GM23338 (cell line): ENCODE measurements at regions not wholly inside any gene's neighbourhood (a gene's known extent, or its start where the extent isn't known, plus 50 kb on each side); places are given as distances from the start of the nearest gene placed in this dataset.
A peak's percentile ranks its signal among the peaks of the same experiment; 100 is the strongest.

Source experiments
- ATAC-seq: fragments of 200-7000 bp; cut with Tn5 transposase; 3 replicates; pipeline ENCODE4 v1.9.1; 2020
- DNase-seq: peaks from one replicate; pipeline ENCODE4 v3.0.0-alpha.2; 2015; ENCODE audit warnings: low spot score
- H2AFZ ChIP-seq: fragments of 200-600 bp; sonication (generic); 2 replicates; pipeline ENCODE4 v1.8.0; 2016; ENCODE audit warnings: antibody characterized with exemption, mild to moderate bottlenecking, moderate library complexity
- H3F3A ChIP-seq: fragments of 200-600 bp; sonication (generic); replicated peaks from 2 replicates; pipeline ENCODE4 v1.8.0; 2017; ENCODE audit warnings: antibody characterized with exemption, mixed run types, low read depth
- H3K27ac ChIP-seq: fragments of 200-600 bp; sonication (generic); 2 replicates; pipeline ENCODE4 v1.6.1; 2016; ENCODE audit warnings: low read depth
- H3K27me3 ChIP-seq: fragments of 200-600 bp; sonication (generic); 2 replicates; pipeline ENCODE4 v1.8.0; 2016; ENCODE audit warnings: mild to moderate bottlenecking, mixed run types, moderate library complexity; ENCODE audit not compliant: insufficient read depth
- H3K36me3 ChIP-seq: fragments of 200-600 bp; sonication (generic); 2 replicates; pipeline ENCODE4 v1.8.0; 2016; ENCODE audit warnings: mild to moderate bottlenecking; ENCODE audit not compliant: insufficient read depth
- H3K4me1 ChIP-seq: fragments of 200-600 bp; sonication (generic); 2 replicates; pipeline ENCODE4 v1.8.0; 2016; ENCODE audit warnings: mild to moderate bottlenecking, moderate library complexity; ENCODE audit not compliant: insufficient read depth
- H3K4me2 ChIP-seq: fragments of 200-600 bp; sonication (generic); 2 replicates; pipeline ENCODE4 v1.7.1; 2017; ENCODE audit warnings: mixed run types
- H3K4me3 ChIP-seq: fragments of 200-600 bp; sonication (generic); 2 replicates; pipeline ENCODE4 v1.6.1; 2016; ENCODE audit warnings: mixed run types
- H3K79me2 ChIP-seq: fragments of 200-600 bp; sonication (generic); replicated peaks from 2 replicates; pipeline ENCODE4 v1.8.0; 2017; ENCODE audit warnings: mild to moderate bottlenecking; ENCODE audit not compliant: insufficient read depth
- H3K9me2 ChIP-seq: fragments of 200-600 bp; sonication (generic); 2 replicates; pipeline ENCODE4 v1.8.0; 2017; ENCODE audit not compliant: insufficient read depth
- H4K20me1 ChIP-seq: fragments of 200-600 bp; sonication (generic); replicated peaks from 2 replicates; pipeline ENCODE4 v1.8.0; 2017; ENCODE audit warnings: mild to moderate bottlenecking; ENCODE audit not compliant: insufficient read depth
- H3K27ac Mint-ChIP-seq: 2 replicates; pipeline ENCODE4 v1.8.0; 2020; ENCODE audit warnings: inconsistent platforms, mild to moderate bottlenecking, moderate library complexity, mixed read lengths
- H3K27me3 Mint-ChIP-seq: 3 replicates; pipeline ENCODE4 v1.8.0; 2022; ENCODE audit warnings: low read depth, mild to moderate bottlenecking, moderate library complexity, mixed read lengths, inconsistent platforms; ENCODE audit not compliant: insufficient read depth, poor library complexity
- H3K36me3 Mint-ChIP-seq: 3 replicates; pipeline ENCODE4 v1.8.0; 2021; ENCODE audit warnings: low read depth, mild to moderate bottlenecking, inconsistent platforms, moderate library complexity, mixed read lengths
- H3K4me1 Mint-ChIP-seq: 3 replicates; pipeline ENCODE4 v1.8.0; 2020; ENCODE audit warnings: mild to moderate bottlenecking, inconsistent platforms, mixed read lengths
- H3K4me3 Mint-ChIP-seq: 3 replicates; pipeline ENCODE4 v1.8.0; 2021; ENCODE audit warnings: moderate library complexity, mild to moderate bottlenecking, inconsistent platforms, mixed read lengths
- H3K9me3 Mint-ChIP-seq: 3 replicates; pipeline ENCODE4 v1.8.0; 2020; ENCODE audit warnings: moderate library complexity, mild to moderate bottlenecking, inconsistent platforms, mixed read lengths
- CREB1 ChIP-seq: fragments of 250-450 bp; sonication (Bioruptor Pico); IDR thresholded peaks from 2 replicates; pipeline ENCODE4 v1.5.0; 2020; ENCODE audit warnings: low read depth, mild to moderate bottlenecking, moderate library complexity
- CTCF ChIP-seq, 2 experiments: fragments of 200-600 bp in 1 of 2; sonication (generic) in 1 of 2; conservative IDR thresholded peaks; 2 replicates each; pipeline versions ENCODE4 v1.5.1 to v1.6.1; 2016 to 2017; ENCODE audit warnings: antibody characterized with exemption in 2 of 2, low read depth in 2 of 2, mild to moderate bottlenecking in 2 of 2, moderate library complexity in 1 of 2
- ETS1 ChIP-seq: IDR thresholded peaks from 2 replicates; pipeline ENCODE4 v1.6.1; 2016; ENCODE audit warnings: antibody characterized with exemption
- EZH2 ChIP-seq: fragments of 200-600 bp; sonication (generic); IDR thresholded peaks from one replicate; pipeline ENCODE4 v1.8.0; 2017; ENCODE audit warnings: antibody characterized with exemption, mild to moderate bottlenecking, low read depth; ENCODE audit not compliant: unreplicated experiment
- EZH2phosphoT487 ChIP-seq: fragments of 200-600 bp; sonication (generic); IDR thresholded peaks from one replicate; pipeline ENCODE4 v1.8.1; 2018; ENCODE audit warnings: antibody characterized with exemption; ENCODE audit not compliant: unreplicated experiment
- JUNB ChIP-seq: IDR thresholded peaks from one replicate; pipeline ENCODE4 v1.6.1; 2016; ENCODE audit warnings: antibody characterized with exemption; ENCODE audit not compliant: unreplicated experiment
- NANOG ChIP-seq: IDR thresholded peaks from 2 replicates; pipeline ENCODE4 v1.6.1; 2016; ENCODE audit warnings: antibody characterized with exemption, borderline replicate concordance
- POLR2AphosphoS5 ChIP-seq: IDR thresholded peaks from 2 replicates; pipeline ENCODE4 v1.6.1; 2016; ENCODE audit warnings: antibody characterized with exemption, low read depth
- REST ChIP-seq: IDR thresholded peaks from one replicate; pipeline ENCODE4 v1.6.1; 2018; ENCODE audit warnings: antibody characterized with exemption; ENCODE audit not compliant: unreplicated experiment
- STAT1 ChIP-seq: IDR thresholded peaks from one replicate; pipeline ENCODE4 v1.6.1; 2016; ENCODE audit warnings: antibody characterized with exemption; ENCODE audit not compliant: unreplicated experiment
- ZNF114 ChIP-seq: fragments of 250-450 bp; sonication (Bioruptor Pico); IDR thresholded peaks from 2 replicates; pipeline ENCODE4 v1.5.0; 2020; ENCODE audit warnings: mild to moderate bottlenecking, moderate library complexity
- ZNF331 ChIP-seq: fragments of 250-450 bp; sonication (Bioruptor Pico); IDR thresholded peaks from 2 replicates; pipeline ENCODE4 v1.5.0; 2020; ENCODE audit warnings: low read depth, mild to moderate bottlenecking, moderate library complexity
- ZNF462 ChIP-seq: fragments of 250-450 bp; sonication (Bioruptor Pico); IDR thresholded peaks from 2 replicates; pipeline ENCODE4 v1.5.0; 2020; ENCODE audit warnings: mild to moderate bottlenecking, moderate library complexity

- ATAC-seq (no peak), DNase-seq (no peak)
- Mint-ChIP-seq H3K4me1 (peaks cover 29% of the 10 kb centered on the region), H3K4me3 (no peak overlapping the region), H3K27ac (no peak overlapping the region), H3K9me3 (no peaks in the 10 kb centered on the region; the same call in 2 of the 3 replicates), H3K36me3 (peaks cover 31% of the 10 kb centered on the region), H3K27me3 (peaks cover 8% of the 10 kb centered on the region)
- Histone ChIP-seq H3K4me3 (no peak overlapping the region), H3K27me3 (no peaks in the 10 kb centered on the region), H3K9me2 (no peaks in the 10 kb centered on the region), H3K4me1 (no peaks in the 10 kb centered on the region; the same call in 1 of the 2 replicates), H4K20me1 (peaks cover 12% of the 10 kb centered on the region), H3K79me2 (peaks cover 6% of the 10 kb centered on the region; the same call in 1 of the 2 replicates), H3K4me2 (no peak overlapping the region), H3F3A (0 out of 2 replicates have a peak, but pooled peaks cover 4% of the 10 kb centered on the region), H3K36me3 (peaks cover 5% of the 10 kb centered on the region; the same call in 1 of the 2 replicates), H2AFZ (no peak overlapping the region), H3K27ac (0 out of 2 replicates have a peak overlapping the region, but pooled peaks have one; percentile 32)
- TF ChIP-seq POLR2AphosphoS5 (no peak), JUNB (no peak), REST (no peak), CTCF (conservative IDR thresholded peaks at IDR 0.05; ENCODE audit: low read depth in 2 of 2) (no peak), NANOG (no peak), STAT1 (no peak), EZH2 (no peak), ZNF114 (no peak), ZNF462 (CRISPR knock-in tag) (no peak), ETS1 (no peak), CREB1 (no peak), EZH2phosphoT487 (no peak), ZNF331 (CRISPR knock-in tag) (no peak)
Measured at GRCh38 chr12:124401704-124402221, 106.9 kb downstream of the RFLNA start.
